ENCODE measurements at regions not wholly inside any gene's neighbourhood (a gene's known extent, or its start where the extent isn't known, plus 50 kb on each side); places are given as distances from the start of the nearest gene placed in this dataset.

- no peak for FAIRE-seq
- BruUV-seq (replicated peaks): no TSS peak
- POLR2A ChIA-PET: no interaction called here
Measured at GRCh38 chr12:85530456-85530855, 250.4 kb downstream of the ALX1 start.

More at GRCh38 chr12:85530456-85530855, 250.4 kb downstream of the ALX1 start:
- no peaks in the 10 kb centered on the region for H3K9me1 ChIP-seq (ENCODE audit: control insufficient read depth, insufficient read depth, low read length)
- in situ Hi-C loops (cut with MboI): no loop called here
- 0% methylated on average over 3 of the region's 4 CpGs for WGBS (ENCODE audit: insufficient coverage, low coverage, missing lambda C conversion rate)
- DNase-seq (ENCODE audit: extremely low read depth in 1 of 4, low spot score in 3 of 4) (no peak), ATAC-seq (no peak)
- H3K9ac ChIP-seq (ENCODE audit: insufficient read depth in 1 of 2, low read depth in 2 of 2, low read length in 2 of 2): no peak overlapping the region
- no peaks in the 10 kb centered on the region for H3K4me1 ChIP-seq (replicated peaks in 1 of 2; ENCODE audit: control insufficient read depth in 2 of 2, insufficient read depth in 2 of 2, low read length in 2 of 2)
- no peak overlapping the region for H3K27ac ChIP-seq (ENCODE audit: extremely low read depth, low read depth, low read length)
- no peak overlapping the region for H3K4me2 ChIP-seq (ENCODE audit: insufficient read depth, low read length)
- CTCF ChIA-PET (ENCODE audit: low intra/inter-chr PET ratio): no interaction called here
- no peaks in the 10 kb centered on the region for H3K9me3 ChIP-seq (replicated peaks; ENCODE audit: control insufficient read depth, insufficient read depth, low read depth, low read length)
- no peaks in the 10 kb centered on the region for H3K36me3 ChIP-seq (ENCODE audit: control insufficient read depth, insufficient read depth, low read length)
- H4K20me1 ChIP-seq (replicated peaks; ENCODE audit: control insufficient read depth, insufficient read depth, low read length): no peaks in the 10 kb centered on the region
- TF ChIP-seq NR0B1 (IDR thresholded peaks at IDR 0.05; ENCODE audit: partially characterized antibody): no peak
- TF ChIP-seq SMC3 (conservative IDR thresholded peaks at IDR 0.05; ENCODE audit: insufficient read depth, low read depth, low read length): no peak
- TF ChIP-seq NFRKB (IDR thresholded peaks at IDR 0.05; ENCODE audit: low read depth): no peak
- TF ChIP-seq PKNOX1 (IDR thresholded peaks at IDR 0.05): no peak
- no peak for TF ChIP-seq KLF6 (CRISPR knock-in tag; IDR thresholded peaks at IDR 0.05; ENCODE audit: borderline replicate concordance)
- TF ChIP-seq ZNF76 (CRISPR knock-in tag; IDR thresholded peaks at IDR 0.05; ENCODE audit: borderline replicate concordance): no peak
- TF ChIP-seq ZFP30 (CRISPR knock-in tag; IDR thresholded peaks at IDR 0.05; ENCODE audit: borderline replicate concordance): no peak
- no peak for TF ChIP-seq MCM3 (IDR thresholded peaks at IDR 0.05)
- TF ChIP-seq HNRNPL (IDR thresholded peaks at IDR 0.05; ENCODE audit: low read depth, low read length): no peak
- no peak for TF ChIP-seq MXD1 (CRISPR knock-in tag; IDR thresholded peaks at IDR 0.05; ENCODE audit: borderline replicate concordance, poor library complexity, severe bottlenecking)
- no peak for TF ChIP-seq POU5F1 (IDR thresholded peaks at IDR 0.05; ENCODE audit: borderline replicate concordance, low read depth, low read length, partially characterized antibody)
- no peak for TF ChIP-seq RBM34 (IDR thresholded peaks at IDR 0.05; ENCODE audit: borderline replicate concordance, insufficient read depth, low read length)
- TF ChIP-seq CBX1 (IDR thresholded peaks at IDR 0.05; ENCODE audit: low read depth): no peak
- TF ChIP-seq ZNF224 (CRISPR knock-in tag; IDR thresholded peaks at IDR 0.05): no peak
- intact Hi-C loops (cut with micrococcal nuclease): no loop called here
- H3K4me3 ChIP-seq: no peak overlapping the region
- H3K27me3 ChIP-seq (ENCODE audit: control insufficient read depth in 2 of 2, insufficient read depth in 2 of 2, low read length in 2 of 2): no peaks in the 10 kb centered on the region
- no peaks in the 10 kb centered on the region for H3K79me2 ChIP-seq (ENCODE audit: control insufficient read depth, insufficient read depth, low read length)
- H2AFZ ChIP-seq (ENCODE audit: low read depth, low read length): no peak overlapping the region

All from K562 (cell line).